MG63 (cell line): ENCODE measurements at regions not wholly inside any gene's neighbourhood (a gene's known extent, or its start where the extent isn't known, plus 50 kb on each side); places are given as distances from the start of the nearest gene placed in this dataset.

Experiments
- DNase-seq: peaks from one replicate; pipeline ENCODE4 v3.0.0-alpha.2; 2020
- H3K27me3 ChIP-seq: fragments of 250-450 bp; sonication (Bioruptor Pico); 2 replicates; pipeline ENCODE4 v1.5.1; 2020; ENCODE audit warnings: mild to moderate bottlenecking, moderate library complexity
- H3K36me3 ChIP-seq: fragments of 250-450 bp; sonication (Bioruptor Pico); 2 replicates; pipeline ENCODE4 v1.5.1; 2020; ENCODE audit warnings: mild to moderate bottlenecking, moderate library complexity
- H3K4me3 ChIP-seq: fragments of 250-450 bp; sonication (Bioruptor Pico); 2 replicates; pipeline ENCODE4 v1.5.1; 2020; ENCODE audit warnings: mild to moderate bottlenecking, moderate library complexity
- H3K9me3 ChIP-seq: fragments of 250-450 bp; sonication (Bioruptor Pico); 2 replicates; pipeline ENCODE4 v1.5.1; 2020; ENCODE audit warnings: mild to moderate bottlenecking, moderate library complexity

DNA sequence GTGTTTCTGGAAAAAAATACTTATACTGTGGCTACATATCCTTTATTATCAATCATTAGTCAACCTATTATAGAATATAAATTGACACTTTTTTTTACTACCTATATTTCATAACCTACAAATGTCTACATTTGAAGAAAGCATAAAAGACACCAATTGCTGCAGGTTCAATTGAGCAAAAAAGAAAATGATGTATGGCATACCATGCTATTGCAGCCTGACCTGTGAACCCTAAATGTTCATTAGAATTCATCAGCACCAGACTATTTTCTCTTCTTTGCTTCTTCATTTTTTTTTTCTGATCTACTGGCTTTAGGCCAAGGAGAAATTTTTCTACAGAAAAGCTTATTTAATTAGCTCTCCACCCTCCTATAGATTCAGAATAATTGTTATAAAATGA is 1628.2 kb upstream of the IGFBP7 start:
- no peaks in the 10 kb centered on the region for H3K36me3 ChIP-seq
- H3K27me3 ChIP-seq, result no peaks in the 10 kb centered on the region
- no peaks in the 10 kb centered on the region for H3K9me3 ChIP-seq
- no peak for DNase-seq
- no peak overlapping the region for H3K4me3 ChIP-seq

DNA sequence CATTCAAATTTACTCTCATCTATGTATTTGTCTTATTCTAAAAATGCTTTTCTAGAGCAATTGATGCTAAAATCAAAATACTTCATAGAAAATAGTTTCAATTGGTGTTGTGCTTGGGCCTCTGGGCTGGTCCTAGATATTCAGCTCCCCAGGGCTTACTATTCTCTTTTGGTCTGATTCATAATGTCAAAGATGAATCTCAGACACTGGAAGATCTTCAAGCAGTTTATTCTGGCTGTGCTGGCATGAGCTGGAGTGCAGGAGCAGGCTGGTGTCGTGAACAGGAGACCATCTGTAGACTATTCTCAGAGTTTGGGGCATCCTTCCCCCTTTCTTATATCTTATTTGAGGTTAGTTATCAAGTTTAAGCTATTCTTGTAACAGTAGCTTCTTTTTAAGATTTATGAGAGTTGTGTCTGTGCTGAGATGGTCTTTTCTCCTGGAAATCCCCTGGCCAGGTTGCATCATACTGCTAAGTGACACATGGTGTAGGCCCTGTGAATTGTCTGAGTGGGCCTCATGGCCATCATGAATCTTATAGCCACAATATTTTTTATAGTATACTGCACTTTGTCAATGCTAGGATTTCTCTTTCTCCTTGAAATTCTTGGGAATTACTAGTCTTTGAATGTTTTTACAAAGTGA is 1624.0 kb upstream of the IGFBP7 start:
- Histone ChIP-seq H3K27me3 (no peaks in the 10 kb centered on the region), H3K9me3 (no peaks in the 10 kb centered on the region), H3K36me3 (no peaks in the 10 kb centered on the region), H3K4me3 (no peak overlapping the region)
- DNase-seq, result no peak

DNA sequence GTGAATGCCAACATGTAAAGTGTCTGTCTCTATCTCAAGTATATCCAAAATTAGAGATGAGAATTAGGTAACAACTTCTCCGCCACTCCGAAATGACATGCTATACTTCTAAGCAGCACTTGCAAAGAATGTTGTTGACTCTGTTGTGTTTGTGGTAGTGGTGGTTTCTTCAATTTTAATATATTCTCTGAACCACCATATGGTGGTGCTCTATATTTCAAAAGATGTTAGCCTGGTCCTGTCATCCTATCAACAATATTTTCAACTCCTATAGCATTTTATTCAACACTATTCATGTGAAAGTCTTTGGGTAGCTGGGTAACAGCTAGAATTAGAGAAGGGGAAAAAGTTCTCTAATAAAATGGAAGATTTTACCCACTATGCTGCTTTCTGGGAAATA is 1622.8 kb upstream of the IGFBP7 start:
- Histone ChIP-seq H3K27me3 (no peaks in the 10 kb centered on the region), H3K4me3 (no peak overlapping the region), H3K36me3 (no peaks in the 10 kb centered on the region), H3K9me3 (no peaks in the 10 kb centered on the region)
- DNase-seq, result no peak

DNA sequence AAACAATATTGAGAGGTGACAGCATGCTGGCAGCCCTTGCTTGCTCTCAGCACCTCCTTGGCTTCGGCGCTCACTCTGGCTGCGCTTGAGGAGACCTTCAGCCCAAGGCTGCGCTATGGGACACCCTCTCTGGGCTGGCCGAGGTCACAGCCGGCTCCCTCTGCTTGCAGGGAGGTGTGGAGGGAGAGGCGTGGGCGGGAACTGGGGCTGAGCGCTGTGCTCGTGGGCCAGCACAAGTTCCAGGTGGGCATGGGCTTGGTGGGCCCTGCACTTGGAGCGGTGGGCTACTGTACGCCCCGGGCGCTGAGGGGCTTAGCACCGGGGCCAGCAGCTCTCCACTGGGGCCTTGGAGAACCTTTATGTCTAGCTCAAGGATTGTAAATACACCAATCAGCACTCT is 1613.8 kb upstream of the IGFBP7 start:
- Histone ChIP-seq H3K4me3 (no peak overlapping the region), H3K36me3 (no peaks in the 10 kb centered on the region), H3K27me3 (no peaks in the 10 kb centered on the region), H3K9me3 (no peaks in the 10 kb centered on the region)
- DNase-seq, result no peak

DNA sequence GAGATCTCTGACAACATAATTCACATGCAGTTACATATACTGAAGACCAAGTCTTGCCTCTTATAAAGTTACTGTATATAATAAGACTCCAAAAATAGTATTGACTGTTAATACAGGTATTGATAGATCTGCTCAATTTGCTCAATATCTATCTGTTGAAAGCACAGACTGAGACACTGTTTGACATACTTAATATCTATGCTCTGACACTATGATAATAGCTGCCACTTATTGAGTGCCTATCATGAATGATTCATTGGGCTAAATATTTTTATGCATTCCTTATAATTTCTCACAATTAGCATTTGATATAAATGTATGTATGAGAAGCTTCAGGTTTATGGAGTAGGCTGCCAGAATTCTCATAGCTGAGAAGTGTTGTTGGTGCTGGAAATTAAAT is 1600.9 kb upstream of the IGFBP7 start:
- no peaks in the 10 kb centered on the region for H3K36me3 ChIP-seq
- DNase-seq, result no peak
- no peaks in the 10 kb centered on the region for H3K9me3 ChIP-seq
- no peaks in the 10 kb centered on the region for H3K27me3 ChIP-seq
- no peak overlapping the region for H3K4me3 ChIP-seq

DNA sequence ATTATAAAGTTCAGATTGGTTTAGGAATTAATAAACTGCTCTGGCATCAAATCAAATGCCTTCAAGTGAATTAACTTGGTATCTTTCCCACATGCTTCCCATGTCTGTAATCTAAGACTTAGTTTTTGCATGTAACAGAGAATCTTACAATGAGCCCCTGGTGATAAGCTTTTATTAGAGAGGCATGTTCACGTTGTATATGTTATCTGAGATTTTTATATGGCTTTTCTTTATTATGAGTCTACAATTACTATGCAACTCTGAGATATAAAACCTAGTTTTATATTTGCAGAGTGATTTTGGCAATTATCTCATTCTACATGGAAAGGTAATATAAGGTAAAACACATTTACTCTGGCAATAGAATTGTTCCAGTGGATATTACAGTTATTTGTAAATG is 1578.4 kb upstream of the IGFBP7 start:
- no peaks in the 10 kb centered on the region for H3K27me3 ChIP-seq
- no peak for DNase-seq
- H3K9me3 ChIP-seq, result no peaks in the 10 kb centered on the region
- H3K36me3 ChIP-seq, result no peaks in the 10 kb centered on the region
- H3K4me3 ChIP-seq, result no peak overlapping the region

DNA sequence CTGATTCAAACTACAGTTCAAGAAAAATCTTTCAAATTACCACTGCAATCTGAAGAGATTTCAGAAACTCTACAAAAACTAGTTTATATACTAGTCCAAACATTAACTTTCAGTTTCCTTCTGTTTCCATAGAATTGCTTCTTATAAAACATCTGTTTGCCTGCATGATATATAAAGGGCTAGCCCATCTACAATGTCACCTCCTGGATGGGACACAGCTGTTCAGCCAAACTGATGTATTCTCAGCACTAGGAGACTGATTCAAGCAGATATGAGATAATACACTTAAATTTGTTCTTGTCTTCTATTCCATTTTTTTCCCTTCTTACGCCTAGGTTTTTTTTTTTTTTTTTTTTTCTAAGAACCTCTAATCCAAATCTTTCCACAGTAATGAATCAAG is 1569.7 kb upstream of the IGFBP7 start:
- H3K36me3 ChIP-seq, result no peaks in the 10 kb centered on the region
- H3K9me3 ChIP-seq, result no peaks in the 10 kb centered on the region
- no peaks in the 10 kb centered on the region for H3K27me3 ChIP-seq
- no peak for DNase-seq
- no peak overlapping the region for H3K4me3 ChIP-seq

DNA sequence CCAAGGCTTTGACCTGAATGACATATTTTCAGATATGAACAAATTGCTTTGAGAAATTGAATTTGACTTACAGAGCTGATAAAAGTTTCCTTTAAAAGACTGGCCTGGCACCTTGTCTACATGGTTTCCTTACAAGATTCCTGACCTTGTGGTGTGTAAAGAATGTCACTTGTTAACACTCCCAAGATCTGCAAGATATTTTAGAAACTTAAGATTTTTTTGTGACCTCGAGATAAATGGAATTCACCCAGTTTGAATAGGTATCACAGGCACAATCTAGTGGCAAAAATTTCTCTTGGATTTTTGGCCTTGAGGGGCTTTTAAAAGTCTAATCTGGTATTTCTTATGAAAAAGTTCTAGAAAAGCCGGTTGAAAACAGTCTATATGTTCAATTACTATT is 1568.9 kb upstream of the IGFBP7 start:
- H3K27me3 ChIP-seq, result no peaks in the 10 kb centered on the region

DNA sequence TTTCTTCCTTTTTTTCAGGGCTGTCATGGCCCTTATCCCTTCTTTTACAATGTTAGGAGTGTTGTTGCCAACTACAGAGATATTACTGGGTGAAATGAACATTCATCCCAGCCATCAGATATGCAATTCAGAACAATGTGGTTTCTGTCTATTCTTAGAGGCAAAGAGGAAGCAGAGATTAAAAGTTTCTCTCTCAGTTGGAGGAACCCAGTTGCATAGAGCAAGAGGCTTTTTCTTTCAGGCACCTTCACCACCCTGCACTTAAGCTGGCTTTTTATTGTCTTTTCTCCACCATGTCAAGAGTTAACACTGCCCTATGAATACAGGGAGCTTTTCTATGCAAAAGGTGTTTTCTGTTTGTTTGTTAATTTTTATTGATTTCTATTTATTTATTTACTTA is 1559.6 kb upstream of the IGFBP7 start:
- H3K36me3 ChIP-seq, result no peaks in the 10 kb centered on the region
- no peak for DNase-seq
- no peaks in the 10 kb centered on the region for H3K9me3 ChIP-seq
- H3K4me3 ChIP-seq, result no peak overlapping the region
- H3K27me3 ChIP-seq, result no peaks in the 10 kb centered on the region

More for the DNA sequence above, 1568.9 kb upstream of the IGFBP7 start:
- Histone ChIP-seq H3K4me3 (no peak overlapping the region), H3K36me3 (no peaks in the 10 kb centered on the region), H3K9me3 (no peaks in the 10 kb centered on the region)
- no peak for DNase-seq

DNA sequence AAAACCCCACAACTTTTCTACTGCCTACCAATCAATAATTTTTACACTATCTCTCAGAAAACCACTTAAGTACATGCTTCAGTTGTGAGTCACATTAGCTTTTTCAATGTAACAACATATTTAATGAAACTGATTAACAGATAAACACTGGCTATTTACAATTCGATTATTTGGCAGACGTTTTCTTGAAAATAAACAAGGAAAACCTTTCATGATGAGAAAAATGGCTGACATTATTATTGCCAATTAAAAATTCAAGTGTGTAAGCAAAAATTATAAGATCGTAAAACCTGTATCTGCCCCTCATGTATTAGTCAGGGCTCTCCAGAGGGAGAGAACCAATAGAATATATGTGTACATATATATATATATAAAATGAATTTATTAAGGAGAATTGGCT is 1555.5 kb upstream of the IGFBP7 start:
- Histone ChIP-seq H3K4me3 (no peak overlapping the region), H3K9me3 (no peaks in the 10 kb centered on the region), H3K36me3 (no peaks in the 10 kb centered on the region), H3K27me3 (no peaks in the 10 kb centered on the region)
- no peak for DNase-seq

DNA sequence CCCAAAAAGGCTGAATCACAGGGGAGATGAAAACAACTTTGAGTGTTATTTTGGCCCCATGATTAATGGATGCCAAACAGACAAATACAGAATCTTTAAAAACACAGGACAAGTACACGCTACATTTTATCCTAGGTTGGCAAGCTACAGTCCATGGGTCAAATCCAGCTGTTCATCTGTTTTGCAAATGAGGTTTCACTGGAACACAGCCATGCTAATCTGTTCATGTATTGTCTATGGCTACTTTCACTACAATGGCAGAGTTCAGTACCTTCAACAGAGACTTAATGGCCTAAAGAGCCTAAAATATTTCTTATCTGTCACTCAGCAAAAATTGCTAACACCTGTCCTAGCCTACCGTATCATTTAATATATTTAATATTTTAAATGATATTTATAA is 1548.5 kb upstream of the IGFBP7 start:
- Histone ChIP-seq H3K36me3 (no peaks in the 10 kb centered on the region), H3K4me3 (no peak overlapping the region), H3K27me3 (no peaks in the 10 kb centered on the region), H3K9me3 (no peaks in the 10 kb centered on the region)
- no peak for DNase-seq

DNA sequence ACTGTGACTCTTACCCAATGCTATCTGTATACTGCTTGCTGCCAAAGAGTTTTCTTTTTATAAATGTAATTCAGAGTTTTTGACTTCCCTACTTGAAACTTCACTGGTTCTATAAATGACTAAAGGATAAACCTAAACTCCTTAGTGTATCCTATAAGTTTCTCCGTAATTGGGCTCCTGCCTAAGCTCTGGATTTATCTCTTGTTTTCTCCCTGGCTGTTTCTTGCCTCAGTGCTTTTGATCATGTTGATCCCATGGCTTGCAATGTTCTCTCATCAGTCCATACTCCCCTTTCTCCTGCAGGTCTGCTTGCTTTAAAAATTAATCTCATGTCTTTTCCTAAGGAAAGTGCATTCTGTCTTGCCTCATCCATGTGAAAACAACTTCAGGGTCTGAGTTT is 1543.1 kb upstream of the IGFBP7 start:
- DNase-seq, result no peak
- Histone ChIP-seq H3K4me3 (no peak overlapping the region), H3K36me3 (no peaks in the 10 kb centered on the region), H3K27me3 (no peaks in the 10 kb centered on the region), H3K9me3 (no peaks in the 10 kb centered on the region)

DNA sequence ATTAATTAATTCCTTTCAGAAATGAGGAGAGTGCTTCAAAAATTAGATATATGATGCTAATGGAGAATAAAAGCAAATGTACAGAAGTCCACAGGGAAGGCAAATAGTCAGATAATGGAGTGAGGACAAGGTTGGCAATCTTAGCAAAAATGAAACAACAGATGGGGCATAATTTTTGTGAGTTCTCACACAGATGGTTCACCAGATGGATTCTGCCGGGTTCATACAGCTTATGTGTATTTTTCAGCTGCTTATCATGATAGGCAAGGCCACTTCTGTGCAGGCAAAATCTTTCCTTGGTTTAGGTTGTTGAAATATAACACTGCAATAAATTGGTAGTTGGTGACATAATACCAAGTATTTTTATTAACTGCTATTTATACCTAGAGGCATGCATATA is 1539.0 kb upstream of the IGFBP7 start:
- no peak overlapping the region for H3K4me3 ChIP-seq
- H3K9me3 ChIP-seq, result no peaks in the 10 kb centered on the region
- DNase-seq, result no peak
- H3K36me3 ChIP-seq, result no peaks in the 10 kb centered on the region
- H3K27me3 ChIP-seq, result no peaks in the 10 kb centered on the region

DNA sequence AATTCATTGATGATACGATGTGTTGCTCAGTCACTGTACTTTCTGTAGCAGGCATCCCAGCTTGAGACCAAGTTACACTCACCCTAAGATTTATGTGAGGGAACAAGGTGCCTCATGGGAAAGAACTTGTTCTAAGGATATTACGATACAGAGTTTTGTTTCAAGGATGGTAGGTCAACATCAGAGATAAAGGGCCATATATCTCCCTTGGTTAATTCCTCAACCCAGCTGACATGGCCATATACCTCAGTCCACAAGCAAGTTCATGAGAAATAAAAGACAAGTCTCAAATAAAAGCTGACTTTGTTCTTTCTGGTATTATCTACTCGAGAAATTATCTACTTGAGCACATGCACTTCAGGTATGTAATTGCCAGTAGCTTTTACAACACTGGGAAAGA is 1535.9 kb upstream of the IGFBP7 start:
- no peaks in the 10 kb centered on the region for H3K36me3 ChIP-seq
- no peaks in the 10 kb centered on the region for H3K27me3 ChIP-seq
- no peak overlapping the region for H3K4me3 ChIP-seq
- DNase-seq, result no peak
- no peaks in the 10 kb centered on the region for H3K9me3 ChIP-seq

DNA sequence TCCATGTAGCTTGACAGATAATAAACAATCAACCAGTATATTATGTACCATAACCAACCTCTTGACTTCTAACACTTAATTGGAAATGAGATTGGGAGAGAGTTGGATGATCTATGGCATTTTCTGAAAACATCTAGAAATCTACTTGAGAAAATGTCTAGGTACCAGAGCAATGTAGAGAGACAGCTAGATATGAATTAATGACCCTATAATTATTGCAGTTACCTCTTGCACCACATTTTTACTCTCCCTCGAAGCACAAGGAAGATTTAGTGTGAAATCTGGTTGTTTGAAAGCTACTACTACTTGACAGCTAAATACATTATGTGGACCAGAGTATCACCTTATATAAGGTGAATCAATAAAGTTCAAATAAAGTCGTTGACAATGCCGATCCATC is 1534.4 kb upstream of the IGFBP7 start:
- no peaks in the 10 kb centered on the region for H3K27me3 ChIP-seq
- no peak overlapping the region for H3K4me3 ChIP-seq
- H3K36me3 ChIP-seq, result no peaks in the 10 kb centered on the region
- H3K9me3 ChIP-seq, result no peaks in the 10 kb centered on the region
- no peak for DNase-seq

DNA sequence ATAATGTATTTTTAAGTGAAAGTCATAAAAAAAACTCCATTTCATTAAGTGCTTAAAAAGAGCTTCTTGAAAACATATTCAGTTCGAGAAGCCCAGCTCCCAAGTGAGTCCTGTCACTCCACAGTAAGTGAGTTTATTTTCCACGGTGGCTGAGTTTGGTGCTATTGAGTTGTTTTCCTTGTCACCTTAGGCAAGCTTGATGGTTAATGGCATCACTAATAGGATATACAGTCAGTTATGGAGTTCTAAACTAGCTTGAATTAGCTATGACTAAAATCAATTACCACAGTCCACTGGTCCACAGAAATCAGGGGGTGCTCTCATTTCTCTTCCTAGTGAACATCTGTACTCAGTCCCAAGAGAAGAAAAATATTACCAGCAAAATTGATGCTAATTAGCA is 1526.2 kb upstream of the IGFBP7 start:
- H3K4me3 ChIP-seq, result no peak overlapping the region
- DNase-seq, result no peak
- no peaks in the 10 kb centered on the region for H3K36me3 ChIP-seq
- H3K9me3 ChIP-seq, result no peaks in the 10 kb centered on the region
- no peaks in the 10 kb centered on the region for H3K27me3 ChIP-seq

DNA sequence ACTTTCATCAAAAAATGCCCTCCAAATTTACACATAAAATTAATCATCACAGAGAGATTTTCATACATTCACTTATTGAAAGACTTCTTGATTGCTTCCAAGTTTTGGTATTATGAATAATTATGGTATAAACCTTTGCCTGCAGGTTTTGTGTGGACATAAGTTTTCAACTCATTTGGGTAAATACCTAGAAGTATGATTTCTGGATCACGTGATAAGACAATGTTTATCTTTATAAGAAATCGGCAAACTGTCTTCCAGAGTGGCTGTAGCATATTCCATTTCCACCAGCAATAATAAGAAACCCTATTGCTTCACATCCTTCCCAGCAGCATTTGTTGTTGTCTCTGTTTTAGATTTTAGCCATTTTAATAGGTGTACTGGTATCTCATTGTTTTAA is 1507.0 kb upstream of the IGFBP7 start:
- no peak for DNase-seq
- no peaks in the 10 kb centered on the region for H3K36me3 ChIP-seq
- H3K27me3 ChIP-seq, result no peaks in the 10 kb centered on the region
- H3K9me3 ChIP-seq, result no peaks in the 10 kb centered on the region
- H3K4me3 ChIP-seq, result no peak overlapping the region

DNA sequence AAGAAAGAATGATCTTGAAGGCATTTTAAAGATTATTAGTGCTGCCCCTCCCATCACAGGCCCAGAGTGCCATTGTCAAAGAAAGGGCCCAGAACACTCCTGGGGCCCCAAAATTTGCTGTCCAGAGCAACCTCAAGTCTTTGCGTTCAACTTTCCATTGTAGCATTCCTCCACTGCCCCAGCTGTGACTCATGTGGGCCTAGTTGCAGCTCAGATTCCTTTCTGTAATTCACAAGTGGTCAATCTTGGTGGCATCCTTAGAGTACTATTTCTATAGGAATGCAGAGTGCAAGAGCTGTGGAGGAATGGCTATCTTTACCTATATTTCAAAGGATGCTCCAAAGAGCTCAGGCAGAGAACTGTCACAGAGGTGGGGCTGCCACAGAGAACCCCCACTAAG is 1500.8 kb upstream of the IGFBP7 start:
- no peaks in the 10 kb centered on the region for H3K36me3 ChIP-seq

DNA sequence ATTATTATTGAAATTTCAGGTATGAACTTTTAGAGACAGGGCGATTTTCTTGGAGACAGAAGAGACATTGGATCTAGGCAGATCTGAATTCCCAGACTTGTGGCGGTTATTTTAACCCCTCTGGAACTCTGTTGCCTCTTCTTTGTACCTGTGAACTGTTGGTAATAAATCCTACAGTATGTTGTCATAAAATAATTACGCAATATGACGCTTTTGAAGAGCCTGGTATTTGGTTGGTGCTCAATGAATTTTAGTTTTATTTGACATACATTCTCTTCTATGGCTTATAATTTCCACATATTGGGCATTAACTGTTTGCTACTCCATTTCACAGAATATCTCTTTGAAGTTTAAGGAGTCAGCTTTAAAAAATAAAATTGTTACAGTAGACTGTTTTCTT is 1496.1 kb upstream of the IGFBP7 start:
- DNase-seq, result no peak
- Histone ChIP-seq H3K4me3 (no peak overlapping the region), H3K9me3 (no peaks in the 10 kb centered on the region), H3K36me3 (no peaks in the 10 kb centered on the region), H3K27me3 (no peaks in the 10 kb centered on the region)

More for the DNA sequence above, 1500.8 kb upstream of the IGFBP7 start:
- no peak overlapping the region for H3K4me3 ChIP-seq
- no peak for DNase-seq
- no peaks in the 10 kb centered on the region for H3K9me3 ChIP-seq
- no peaks in the 10 kb centered on the region for H3K27me3 ChIP-seq
